Medulla oblongata (tissue), 1 donor: ENCODE measurements at regions not wholly inside any gene's neighbourhood (a gene's known extent, or its start where the extent isn't known, plus 50 kb on each side); places are given as distances from the start of the nearest gene placed in this dataset.

Source experiments
- DNase-seq: peaks from one replicate; pipeline ENCODE4 v3.0.0-alpha.2; 2015; ENCODE audit errors: extremely low spot score

DNA sequence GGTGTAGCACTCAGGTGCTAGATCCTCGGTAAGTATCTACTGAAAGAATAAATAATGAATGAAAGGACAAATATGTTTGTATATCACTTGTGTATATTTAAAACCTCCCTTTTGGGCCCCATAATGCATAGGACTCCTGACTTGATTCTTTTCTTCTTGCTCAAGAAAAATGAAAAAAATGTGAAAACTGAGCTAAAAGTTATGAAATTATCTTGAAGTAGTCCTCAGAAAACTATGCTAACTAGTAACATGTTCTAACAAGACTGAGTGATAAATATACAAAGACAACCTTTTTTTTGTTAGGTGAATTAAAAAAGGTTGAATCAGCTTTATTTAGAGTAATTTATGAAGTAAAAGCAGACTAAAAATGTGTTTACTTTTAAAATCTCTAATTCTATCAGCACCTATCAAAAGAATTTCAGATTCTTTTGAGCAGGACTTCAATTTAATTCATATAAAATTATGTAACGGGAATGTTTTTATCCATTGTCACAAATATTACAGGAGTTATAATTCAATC lies 247.8 kb upstream of the JAG1 start:
- DNase-seq = no peak

DNA sequence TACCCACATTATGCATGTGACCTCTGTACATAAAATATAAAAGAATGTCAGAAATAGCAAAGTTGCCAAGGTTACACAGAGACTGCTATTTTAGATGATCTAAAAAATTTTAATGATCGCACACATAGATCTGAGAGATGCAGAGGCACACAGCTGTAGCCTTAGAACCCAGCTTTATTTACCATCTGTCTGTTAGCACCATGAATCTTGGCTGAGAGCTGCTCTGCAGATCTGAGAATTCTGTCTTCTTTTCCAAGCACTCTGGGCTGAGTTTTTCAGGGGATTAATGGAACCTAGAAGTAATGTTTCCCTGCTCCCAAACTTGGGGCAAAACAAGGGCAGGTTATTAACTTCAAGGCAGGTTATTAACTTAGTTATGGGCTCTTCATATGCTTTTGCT lies 248.7 kb upstream of the JAG1 start:
- DNase-seq = no peak

DNA sequence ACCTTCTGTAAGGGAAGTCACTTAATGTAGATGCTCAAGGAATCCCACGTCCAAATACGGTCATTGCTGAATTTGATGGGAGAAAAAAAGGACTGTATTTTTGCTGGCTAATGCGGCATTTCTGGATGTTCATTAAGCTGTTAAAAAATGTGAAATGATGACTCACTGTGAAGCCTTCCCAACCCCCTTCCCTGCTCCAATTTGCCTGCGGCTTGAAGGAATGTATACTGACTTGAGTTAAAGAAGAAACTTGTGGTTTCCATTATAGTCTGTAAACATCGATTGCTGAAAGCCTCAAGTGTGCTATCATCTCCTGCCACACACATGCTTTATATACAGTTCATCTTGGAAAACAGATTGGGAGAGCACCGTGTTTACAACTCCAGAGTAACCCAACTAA lies 249.1 kb upstream of the JAG1 start:
- DNase-seq = no peak

DNA sequence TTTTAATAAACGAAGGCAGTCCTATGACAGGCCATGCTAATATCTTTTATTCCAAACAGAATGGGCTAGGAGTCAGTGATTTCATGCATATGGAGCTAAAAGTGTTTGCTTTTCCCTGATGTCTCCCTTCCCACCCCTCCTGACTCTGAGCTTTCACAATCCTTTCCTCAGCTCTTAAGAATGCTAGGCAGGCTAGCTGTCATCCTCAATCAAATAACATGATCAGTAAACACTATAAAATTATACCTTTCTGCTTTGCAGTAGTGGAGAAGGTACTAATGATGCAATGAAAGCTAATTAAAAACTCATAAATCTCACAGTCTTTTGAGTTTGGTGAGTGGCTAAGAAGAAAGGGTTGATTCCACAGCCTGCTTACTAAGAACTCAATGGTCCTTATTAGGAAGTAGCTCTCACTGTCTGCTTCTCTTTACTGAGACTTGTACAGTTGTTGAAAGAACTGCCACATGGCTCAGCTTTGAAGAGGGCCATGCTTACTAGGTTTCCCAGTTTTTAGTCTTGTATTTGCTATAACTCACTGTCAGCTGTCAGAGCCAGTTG lies 250.9 kb upstream of the JAG1 start:
- no peak for DNase-seq

- no peak for DNase-seq
Observed at GRCh38 chr20:10925767-10926166, 252.0 kb upstream of the JAG1 start.

DNA sequence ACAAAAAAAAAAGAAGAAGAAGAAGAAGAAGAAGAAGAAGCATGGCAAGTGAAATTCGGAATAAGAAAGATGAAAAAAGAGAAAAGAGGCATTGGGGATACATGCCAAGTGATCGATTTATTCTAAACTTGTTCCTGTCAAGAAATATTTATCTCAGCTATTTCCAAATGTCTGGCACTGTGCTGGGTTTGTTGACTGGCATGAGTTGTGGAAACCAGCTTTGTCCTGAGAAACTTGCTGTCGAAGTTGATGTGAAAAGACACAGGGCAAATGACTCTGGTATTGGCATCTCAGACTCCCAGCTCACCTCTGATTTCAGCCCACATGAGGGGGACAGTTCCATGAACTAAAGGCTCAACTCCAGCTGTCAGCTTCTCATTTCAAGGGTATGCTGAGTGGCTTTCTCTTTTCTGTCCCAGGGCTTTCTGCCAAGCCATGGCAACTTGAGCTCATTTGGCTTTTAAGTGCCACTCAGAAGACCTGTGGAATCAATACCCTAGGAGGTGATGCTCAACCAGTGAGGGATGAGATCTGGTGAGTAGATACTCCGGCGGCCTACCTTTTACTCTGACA lies 253.3 kb upstream of the JAG1 start:
- no peak for DNase-seq

DNA sequence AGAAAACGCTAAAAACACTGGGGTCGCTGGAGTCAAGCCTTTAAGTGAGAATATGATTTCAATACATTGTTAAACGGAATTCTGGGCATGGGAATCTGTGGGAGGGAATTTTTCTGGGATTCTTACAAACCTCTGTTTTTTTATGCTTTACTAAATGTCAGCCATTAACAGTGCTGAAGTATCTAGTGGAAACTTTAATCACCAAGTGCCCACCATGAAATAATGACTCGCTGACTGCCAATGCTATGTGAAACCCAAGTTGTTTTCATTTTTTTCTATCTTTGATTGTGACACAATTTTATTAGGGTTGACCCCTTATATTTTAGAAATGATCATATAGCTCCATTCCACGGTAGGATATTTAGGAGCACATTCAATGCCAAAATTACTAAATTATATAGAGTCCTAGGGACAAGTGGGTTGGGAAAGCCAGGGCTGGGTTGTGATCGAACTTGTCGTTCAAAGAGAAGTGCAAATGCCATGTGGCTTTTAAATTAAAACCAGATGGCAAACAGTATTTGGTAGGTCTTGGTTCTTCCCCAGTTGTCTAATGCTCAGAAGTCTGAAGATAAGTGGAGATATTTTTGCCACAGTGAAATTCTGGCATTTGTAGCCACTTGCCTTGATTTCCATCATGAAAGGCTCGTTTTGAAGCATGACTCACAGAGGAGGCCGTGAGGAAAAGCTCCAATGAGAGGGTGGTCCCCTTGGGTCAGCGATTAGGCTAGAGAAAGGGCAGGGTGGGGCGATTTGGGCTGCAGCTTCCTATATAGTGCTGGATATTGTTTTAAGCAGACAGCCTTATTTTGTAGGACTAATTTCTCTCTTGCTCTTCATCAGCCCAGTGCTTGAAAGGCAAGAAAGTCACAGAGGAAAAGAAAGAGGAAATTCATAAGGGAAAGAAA lies 254.4 kb upstream of the JAG1 start:
- no peak for DNase-seq

- no peak for DNase-seq
Observed at GRCh38 chr20:10928841-10929421, 255.1 kb upstream of the JAG1 start.

- DNase-seq = no peak
Observed at GRCh38 chr20:10935658-10936402, 262.0 kb upstream of the JAG1 start.

GRCh38 chr20:10936786-10937185 lies 263.0 kb upstream of the JAG1 start:
- DNase-seq = no peak

DNA sequence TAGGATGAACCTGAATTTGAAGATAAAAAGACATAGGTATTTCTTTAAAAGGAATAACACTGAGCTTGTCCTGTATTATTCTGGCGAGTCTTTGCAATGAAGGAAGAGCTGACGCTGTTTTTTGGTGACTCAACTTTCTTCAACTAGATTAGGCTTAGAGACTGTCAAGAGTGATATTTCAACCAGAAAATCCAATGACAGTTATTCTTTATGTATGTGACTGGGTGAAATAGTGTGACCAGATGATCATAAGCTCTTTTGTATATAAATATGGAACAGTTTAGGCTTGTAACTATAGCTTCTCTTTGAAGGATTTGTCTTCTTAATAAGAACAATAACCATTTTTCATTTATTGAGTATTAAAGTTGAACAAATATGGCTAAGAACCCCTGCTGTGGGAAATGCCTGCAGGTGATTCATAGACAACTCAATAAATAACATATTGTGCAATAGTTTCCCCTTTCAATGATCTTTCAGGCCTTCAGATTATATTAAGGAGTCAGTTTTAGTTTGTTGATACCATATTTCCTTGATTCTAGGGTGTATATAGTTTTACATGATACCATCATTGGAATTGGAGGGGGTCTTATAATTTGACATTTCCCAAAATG lies 265.6 kb upstream of the JAG1 start:
- DNase-seq = no peak

GRCh38 chr20:10940941-10941340 lies 267.1 kb upstream of the JAG1 start:
- DNase-seq = no peak

DNA sequence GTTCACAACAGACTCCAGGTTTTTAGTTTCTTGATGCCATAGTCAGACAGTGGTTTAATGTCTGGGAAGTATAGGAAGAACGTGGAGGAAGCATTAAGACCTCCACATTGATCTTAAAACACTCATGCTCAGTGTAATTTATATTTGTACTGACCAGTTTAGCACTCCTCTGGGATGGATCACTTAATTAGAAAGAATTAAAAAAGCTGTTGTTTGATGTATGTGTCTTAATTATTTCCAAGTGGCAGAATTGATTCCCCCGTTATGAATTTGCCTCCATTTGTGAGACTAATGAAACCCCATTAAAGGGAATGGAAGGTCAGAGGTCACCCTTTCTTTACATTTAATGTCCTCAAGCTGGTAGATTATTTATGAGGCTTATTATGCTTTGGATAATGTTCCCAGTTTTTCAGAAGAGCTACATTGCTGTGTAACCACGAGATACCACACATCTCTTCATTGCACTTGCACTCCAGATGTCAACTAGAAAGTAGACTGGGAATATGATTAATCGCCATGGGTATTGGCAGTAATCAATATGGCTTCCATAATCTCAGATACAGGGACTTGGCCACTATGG lies 270.0 kb upstream of the JAG1 start:
- DNase-seq = no peak

GRCh38 chr20:10946124-10946880 lies 272.5 kb upstream of the JAG1 start:
- DNase-seq = no peak

- no peak for DNase-seq
Observed at GRCh38 chr20:10947726-10948125, 273.9 kb upstream of the JAG1 start.

DNA sequence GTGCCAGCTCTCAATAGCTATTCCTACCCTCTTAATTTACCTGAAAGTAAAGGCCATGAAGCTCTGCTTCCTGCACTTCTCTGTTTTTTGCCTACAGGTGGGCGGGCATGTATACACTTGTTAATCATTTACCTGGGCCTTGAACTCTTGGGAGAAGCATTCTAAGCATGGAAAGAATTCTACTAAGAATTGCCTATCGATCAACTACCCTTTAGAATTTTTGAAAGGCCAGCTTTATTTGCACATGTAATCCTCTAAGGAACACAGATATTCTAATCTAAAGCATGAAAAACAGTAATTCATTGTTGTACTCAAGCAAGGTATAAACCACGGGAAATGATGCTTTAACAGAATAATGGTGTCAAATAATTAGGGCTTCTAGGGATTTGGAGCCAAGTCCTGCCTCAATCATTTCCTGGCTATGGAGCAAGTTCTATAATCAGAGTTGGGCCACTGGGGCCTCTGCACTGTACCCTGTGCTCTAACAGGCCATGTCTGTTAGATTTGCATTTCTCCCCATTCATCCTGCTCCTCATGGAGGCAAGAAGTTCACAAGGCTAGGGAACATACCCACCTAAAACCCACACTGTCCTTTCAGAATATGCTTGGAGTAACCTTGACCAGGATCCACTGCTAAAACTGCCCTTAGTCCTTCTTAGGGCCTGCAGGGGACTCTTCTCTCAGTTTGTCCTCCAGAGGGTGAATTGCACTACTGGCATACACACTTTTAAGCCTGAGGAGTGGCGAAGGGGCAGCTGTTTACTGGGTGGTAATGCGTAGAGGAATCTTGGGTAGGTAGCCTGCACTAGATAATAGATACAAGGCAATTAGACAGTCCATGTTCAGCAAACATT lies 276.4 kb upstream of the JAG1 start:
- DNase-seq = no peak

DNA sequence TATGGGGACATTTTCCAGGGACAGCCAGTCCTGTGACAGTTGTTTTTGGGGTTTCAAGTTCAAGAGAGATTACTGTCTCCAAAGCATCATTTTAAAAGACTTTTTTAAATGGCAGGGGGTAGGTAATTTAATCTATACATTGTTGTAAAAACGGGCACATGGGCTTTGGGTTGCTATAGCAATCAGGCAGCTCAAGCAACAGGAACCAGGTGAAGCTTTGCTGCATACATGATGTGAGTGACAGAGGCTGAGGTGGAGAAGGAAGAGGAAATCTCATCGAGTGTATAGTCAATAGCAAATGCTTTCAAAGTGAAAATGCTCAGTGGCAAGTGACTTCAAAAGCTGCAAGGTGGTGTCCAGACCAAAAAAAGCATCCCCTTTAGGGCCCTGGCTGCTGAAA lies 277.4 kb upstream of the JAG1 start:
- no peak for DNase-seq

GRCh38 chr20:10951904-10952303 lies 278.1 kb upstream of the JAG1 start:
- DNase-seq = no peak

GRCh38 chr20:10953437-10953836 lies 279.6 kb upstream of the JAG1 start:
- no peak for DNase-seq
